Endothelial cell of umbilical vein (primary cell): ENCODE measurements at regions not wholly inside any gene's neighbourhood (a gene's known extent, or its start where the extent isn't known, plus 50 kb on each side); places are given as distances from the start of the nearest gene placed in this dataset.

Experiments
- BruUV-seq: library from RNA; stranded (reverse); fragments of 400-500 nt; replicated peaks from 2 replicates; lab custom pipeline; 2021; lab: Mats Ljungman, UMichigan
- CTCF ChIA-PET: fragments of 300-600, 350-600 bp; sonication (Branson Sonifier 250); formaldehyde crosslinking; loops from one replicate; lab custom pipeline; 2021; ENCODE audit warnings: antibody characterized with exemption, inconsistent platforms; lab: Charles Lee
- POLR2A ChIA-PET: fragments of 300-600, 350-600 bp; sonication (Branson Sonifier 250); formaldehyde crosslinking; loops from one replicate; lab custom pipeline; 2021; ENCODE audit warnings: antibody characterized with exemption, inconsistent platforms; lab: Charles Lee
- DNase-seq: peaks from one replicate; pipeline ENCODE4 v3.0.0-alpha.2; 2011; ENCODE audit warnings: low read depth, low spot score
- FAIRE-seq: peaks from 2 replicates; lab custom pipeline; 2011; peaks lifted over from hg19 to GRCh38; lab: Jason Lieb, UNC
- H2AFZ ChIP-seq: 2 replicates; pipeline ENCODE4 v1.6.0; 2012; ENCODE audit warnings: low read depth, low read length, control low read depth, inconsistent platforms
- H3K27ac ChIP-seq: 2 replicates; pipeline ENCODE4 v1.5.1; 2011; ENCODE audit warnings: low read depth, mild to moderate bottlenecking, control low read depth, low read length, moderate library complexity; ENCODE audit not compliant: insufficient read depth
- H3K27me3 ChIP-seq, 2 experiments: 2 replicates each; pipeline versions ENCODE4 v1.6.0 to v1.6.1; 2011; ENCODE audit warnings: low read length in 2 of 2, mixed read lengths in 1 of 2; ENCODE audit not compliant: control insufficient read depth in 2 of 2, insufficient read depth in 2 of 2
- H3K36me3 ChIP-seq, 2 experiments: 2 replicates in 1 of 2; 3 replicates in 1 of 2; pipeline ENCODE4 v1.5.1; 2011; ENCODE audit warnings: low read length in 2 of 2, mild to moderate bottlenecking in 1 of 2, moderate library complexity in 1 of 2; ENCODE audit not compliant: control insufficient read depth in 2 of 2, insufficient read depth in 2 of 2; ENCODE audit errors: extremely low read depth in 1 of 2
- H3K4me1 ChIP-seq: 3 replicates; pipeline ENCODE4 v1.5.1; 2011; ENCODE audit warnings: mild to moderate bottlenecking, low read length; ENCODE audit not compliant: control insufficient read depth, insufficient read depth; ENCODE audit errors: extremely low read depth
- H3K4me2 ChIP-seq: 2 replicates; pipeline ENCODE4 v1.6.1; 2011; ENCODE audit warnings: low read length, control low read depth, mixed read lengths; ENCODE audit not compliant: insufficient read depth
- H3K4me3 ChIP-seq, 3 experiments: fragments of 200-600 bp in 1 of 3; sonication (generic), shearing (Covaris generic) in 1 of 3; replicated peaks in 1 of 3; 2 replicates each; pipeline ENCODE4 v1.5.1; 2011 to 2016; ENCODE audit warnings: control low read depth in 3 of 3, low read length in 3 of 3, mild to moderate bottlenecking in 2 of 3, inconsistent platforms in 1 of 3, low read depth in 1 of 3, moderate library complexity in 1 of 3; ENCODE audit not compliant: insufficient read depth in 1 of 3
- H3K79me2 ChIP-seq: 2 replicates; pipeline ENCODE4 v1.6.0; 2012; ENCODE audit warnings: low read length, inconsistent platforms; ENCODE audit not compliant: control insufficient read depth, insufficient read depth
- H3K9ac ChIP-seq: replicated peaks from 2 replicates; pipeline ENCODE3; 2011; ENCODE audit warnings: low read length, control low read depth; ENCODE audit not compliant: insufficient read depth; ENCODE audit errors: extremely low read depth
- H3K9me1 ChIP-seq: replicated peaks from 3 replicates; pipeline ENCODE4 v1.6.0; 2011; ENCODE audit warnings: mild to moderate bottlenecking, low read length; ENCODE audit not compliant: control insufficient read depth, insufficient read depth; ENCODE audit errors: extremely low read depth
- H3K9me3 ChIP-seq: replicated peaks from 2 replicates; pipeline ENCODE4 v1.5.1; 2012; ENCODE audit warnings: low read length, inconsistent platforms; ENCODE audit not compliant: control insufficient read depth, insufficient read depth
- H4K20me1 ChIP-seq: replicated peaks from 2 replicates; pipeline ENCODE3; 2011; ENCODE audit warnings: mild to moderate bottlenecking, low read length; ENCODE audit not compliant: control insufficient read depth, insufficient read depth; ENCODE audit errors: extremely low read depth
- CTCF ChIP-seq, 2 donors: IDR thresholded peaks; 1 replicate in 1 of 2; 2 replicates in 1 of 2; pipeline ENCODE4 v1.5.1; 2011; ENCODE audit warnings: low read length in 2 of 2, mild to moderate bottlenecking in 2 of 2, moderate library complexity in 2 of 2, control low read depth in 1 of 2, inconsistent platforms in 1 of 2, low read depth in 1 of 2; ENCODE audit not compliant: insufficient read depth in 1 of 2; ENCODE audit errors: extremely low read depth in 1 of 2
- EZH2 ChIP-seq: IDR thresholded peaks from 2 replicates; pipeline ENCODE4 v1.6.1; 2012; ENCODE audit warnings: borderline replicate concordance, low read depth, mild to moderate bottlenecking, moderate library complexity, low read length, inconsistent platforms; ENCODE audit not compliant: severe bottlenecking
- FOS ChIP-seq: IDR thresholded peaks from 2 replicates; pipeline ENCODE4 v1.6.1; 2011; ENCODE audit warnings: mild to moderate bottlenecking, low read length, moderate library complexity, borderline replicate concordance; ENCODE audit not compliant: insufficient read depth
- JUN ChIP-seq: IDR thresholded peaks from 2 replicates; pipeline ENCODE4 v1.6.1; 2011; ENCODE audit warnings: borderline replicate concordance, low read depth; ENCODE audit not compliant: insufficient read length, insufficient read depth
- MAX ChIP-seq: IDR thresholded peaks from 2 replicates; pipeline ENCODE4 v1.6.1; 2011; ENCODE audit not compliant: insufficient read depth, insufficient read length
- MYC ChIP-seq: IDR thresholded peaks from one replicate; pipeline ENCODE4 v1.6.1; 2011; ENCODE audit warnings: mild to moderate bottlenecking, low read depth, low read length
- POLR2A ChIP-seq: IDR thresholded peaks from 2 replicates; pipeline ENCODE4 v1.6.1; 2012; ENCODE audit warnings: low read depth, mild to moderate bottlenecking, control low read depth, low read length
- POLR2AphosphoS5 ChIP-seq: IDR thresholded peaks from 2 replicates; pipeline ENCODE4 v1.6.1; 2012; ENCODE audit warnings: low read depth, mild to moderate bottlenecking, control low read depth, low read length, moderate library complexity; ENCODE audit not compliant: insufficient read depth
- dilution Hi-C: fragments of 300-500 bp; cut with MboI; formaldehyde crosslinking; loops from one replicate; pipeline ENCODE4 v1.15.0; 2019; ENCODE audit warnings: low sequenced_read_pairs; ENCODE audit not compliant: extremely low pct_ligation_motif_present
- intact Hi-C: fragments of 100-400 bp; cut with micrococcal nuclease; formaldehyde crosslinking; loops from one replicate; pipeline ENCODE4 v1.10.0; 2022

GRCh38 chr2:226308986-226309385 is 490.6 kb downstream of the IRS1 start:
- DNase-seq (no peak), FAIRE-seq (no peak)

GRCh38 chr2:226308323-226308680 is 491.3 kb downstream of the IRS1 start:
- dilution Hi-C loops (no loop called here), intact Hi-C loops (no loop called here)
- no peaks in the 10 kb centered on the region for H3K9me1 ChIP-seq
- CTCF ChIA-PET: no interaction called here
- peaks cover 2% of the 10 kb centered on the region for H3K9me3 ChIP-seq
- DNase-seq (no peak), FAIRE-seq (no peak)
- H3K9ac ChIP-seq: no peak overlapping the region
- TF ChIP-seq EZH2 (no peak), POLR2A (no peak), CTCF (IDR thresholded peaks at IDR 0.05; ENCODE audit: extremely low read depth in 1 of 2, insufficient read depth in 1 of 2, low read depth in 1 of 2, low read length in 2 of 2) (no peak), FOS (no peak), MAX (no peak), MYC (no peak)
- no peaks in the 10 kb centered on the region for H3K27me3 ChIP-seq
- no peaks in the 10 kb centered on the region for H3K4me1 ChIP-seq
- no peak overlapping the region for H3K27ac ChIP-seq
- H2AFZ ChIP-seq: no peak overlapping the region
- H4K20me1 ChIP-seq: peaks cover 2% of the 10 kb centered on the region
- no peak overlapping the region for H3K4me2 ChIP-seq
- POLR2A ChIA-PET: no interaction called here
- H3K36me3 ChIP-seq: no peaks in the 10 kb centered on the region
- BruUV-seq: no TSS peak
- H3K79me2 ChIP-seq: no peaks in the 10 kb centered on the region
- H3K4me3 ChIP-seq: no peak overlapping the region

More at GRCh38 chr2:226308986-226309385, 490.6 kb downstream of the IRS1 start:
- H2AFZ ChIP-seq: no peak overlapping the region
- H3K9ac ChIP-seq: no peak overlapping the region
- no peaks in the 10 kb centered on the region for H3K36me3 ChIP-seq
- H3K9me3 ChIP-seq: peaks cover 2% of the 10 kb centered on the region
- dilution Hi-C loops (no loop called here), intact Hi-C loops (no loop called here)
- H3K9me1 ChIP-seq: no peaks in the 10 kb centered on the region
- TF ChIP-seq JUN: no peak
- no peak for TF ChIP-seq MAX
- no peak for TF ChIP-seq POLR2AphosphoS5
- TF ChIP-seq MYC: no peak
- no peak overlapping the region for H3K4me2 ChIP-seq
- no peak overlapping the region for H3K27ac ChIP-seq
- POLR2A ChIA-PET: no interaction called here
- peaks cover 2% of the 10 kb centered on the region for H4K20me1 ChIP-seq
- CTCF ChIA-PET: no interaction called here
- no peaks in the 10 kb centered on the region for H3K79me2 ChIP-seq
- no peak overlapping the region for H3K4me3 ChIP-seq
- BruUV-seq: no TSS peak
- no peaks in the 10 kb centered on the region for H3K27me3 ChIP-seq
- H3K4me1 ChIP-seq: no peaks in the 10 kb centered on the region
